ENCODE measurements at regions not wholly inside any gene's neighbourhood (a gene's known extent, or its start where the extent isn't known, plus 50 kb on each side); places are given as distances from the start of the nearest gene placed in this dataset.

DNA sequence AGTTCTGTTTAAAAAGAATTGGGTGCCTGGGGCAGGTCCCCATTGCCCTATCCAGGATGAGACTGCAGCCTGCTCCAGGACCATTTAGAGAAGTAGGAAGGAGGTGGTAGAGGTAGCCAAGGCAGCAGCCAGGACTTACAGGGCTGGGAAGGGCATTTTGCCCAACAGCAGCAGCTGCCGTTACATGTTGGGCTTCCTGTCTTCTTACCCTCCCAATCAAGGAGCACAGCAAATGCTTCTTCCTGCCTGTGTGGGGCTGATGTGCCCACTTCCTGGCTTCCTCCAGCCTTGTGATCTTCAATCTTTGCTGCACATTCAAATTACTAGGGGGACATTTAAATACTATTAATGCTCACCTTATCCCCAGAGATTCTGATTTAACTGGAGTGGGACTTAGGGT is 112.0 kb downstream of the QPCT start:
- TF ChIP-seq, protein P1, sequence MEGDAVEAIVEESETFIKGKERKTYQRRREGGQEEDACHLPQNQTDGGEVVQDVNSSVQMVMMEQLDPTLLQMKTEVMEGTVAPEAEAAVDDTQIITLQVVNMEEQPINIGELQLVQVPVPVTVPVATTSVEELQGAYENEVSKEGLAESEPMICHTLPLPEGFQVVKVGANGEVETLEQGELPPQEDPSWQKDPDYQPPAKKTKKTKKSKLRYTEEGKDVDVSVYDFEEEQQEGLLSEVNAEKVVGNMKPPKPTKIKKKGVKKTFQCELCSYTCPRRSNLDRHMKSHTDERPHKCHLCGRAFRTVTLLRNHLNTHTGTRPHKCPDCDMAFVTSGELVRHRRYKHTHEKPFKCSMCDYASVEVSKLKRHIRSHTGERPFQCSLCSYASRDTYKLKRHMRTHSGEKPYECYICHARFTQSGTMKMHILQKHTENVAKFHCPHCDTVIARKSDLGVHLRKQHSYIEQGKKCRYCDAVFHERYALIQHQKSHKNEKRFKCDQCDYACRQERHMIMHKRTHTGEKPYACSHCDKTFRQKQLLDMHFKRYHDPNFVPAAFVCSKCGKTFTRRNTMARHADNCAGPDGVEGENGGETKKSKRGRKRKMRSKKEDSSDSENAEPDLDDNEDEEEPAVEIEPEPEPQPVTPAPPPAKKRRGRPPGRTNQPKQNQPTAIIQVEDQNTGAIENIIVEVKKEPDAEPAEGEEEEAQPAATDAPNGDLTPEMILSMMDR (IDR thresholded peaks at IDR 0.05), result no peak
- TF ChIP-seq POLR2AphosphoS5 (IDR thresholded peaks at IDR 0.05) (no peak), POLR2A (IDR thresholded peaks at IDR 0.05; ENCODE audit: low read depth) (no peak)

Measured in esophagus muscularis mucosa (tissue), 3 donors.